MM.1S (cell line): ENCODE measurements at regions not wholly inside any gene's neighbourhood (a gene's known extent, or its start where the extent isn't known, plus 50 kb on each side); places are given as distances from the start of the nearest gene placed in this dataset.

Source experiments
- EZH2phosphoT487 ChIP-seq: fragments of 300-600 bp; sonication (generic); IDR thresholded peaks from 2 replicates; pipeline ENCODE4 v1.6.1; 2018; ENCODE audit warnings: antibody characterized with exemption, low read length
- TF ChIP-seq, protein P1 (sequence below): fragments of 300-600 bp; sonication (generic); IDR thresholded peaks from 2 replicates; pipeline ENCODE4 v1.5.1; 2016; ENCODE audit warnings: antibody characterized with exemption, low read length, mixed read lengths

DNA sequence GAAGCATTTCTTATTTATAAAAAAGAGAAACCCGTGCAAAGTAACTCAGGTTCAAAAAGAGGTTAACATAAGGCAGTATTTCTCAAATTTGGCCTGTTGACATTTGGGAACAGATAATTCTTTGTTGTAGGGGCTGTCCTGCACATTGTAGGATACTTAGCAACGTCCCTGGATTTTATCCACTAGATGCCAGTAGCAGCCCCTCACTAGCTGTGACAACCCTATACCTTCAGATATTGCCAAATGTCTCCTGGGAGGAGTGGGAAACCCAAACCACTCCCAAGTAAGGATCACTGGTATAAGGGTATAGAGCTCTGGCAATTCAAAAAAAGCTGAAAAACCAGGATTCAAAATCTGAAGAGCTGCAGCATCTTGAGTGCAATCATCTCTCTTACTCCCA, 202.3 kb upstream of the PRKCQ start:
- TF ChIP-seq, protein P1, sequence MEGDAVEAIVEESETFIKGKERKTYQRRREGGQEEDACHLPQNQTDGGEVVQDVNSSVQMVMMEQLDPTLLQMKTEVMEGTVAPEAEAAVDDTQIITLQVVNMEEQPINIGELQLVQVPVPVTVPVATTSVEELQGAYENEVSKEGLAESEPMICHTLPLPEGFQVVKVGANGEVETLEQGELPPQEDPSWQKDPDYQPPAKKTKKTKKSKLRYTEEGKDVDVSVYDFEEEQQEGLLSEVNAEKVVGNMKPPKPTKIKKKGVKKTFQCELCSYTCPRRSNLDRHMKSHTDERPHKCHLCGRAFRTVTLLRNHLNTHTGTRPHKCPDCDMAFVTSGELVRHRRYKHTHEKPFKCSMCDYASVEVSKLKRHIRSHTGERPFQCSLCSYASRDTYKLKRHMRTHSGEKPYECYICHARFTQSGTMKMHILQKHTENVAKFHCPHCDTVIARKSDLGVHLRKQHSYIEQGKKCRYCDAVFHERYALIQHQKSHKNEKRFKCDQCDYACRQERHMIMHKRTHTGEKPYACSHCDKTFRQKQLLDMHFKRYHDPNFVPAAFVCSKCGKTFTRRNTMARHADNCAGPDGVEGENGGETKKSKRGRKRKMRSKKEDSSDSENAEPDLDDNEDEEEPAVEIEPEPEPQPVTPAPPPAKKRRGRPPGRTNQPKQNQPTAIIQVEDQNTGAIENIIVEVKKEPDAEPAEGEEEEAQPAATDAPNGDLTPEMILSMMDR = no peak
- TF ChIP-seq EZH2phosphoT487 = no peak
